ENCODE measurements at regions not wholly inside any gene's neighbourhood (a gene's known extent, or its start where the extent isn't known, plus 50 kb on each side); places are given as distances from the start of the nearest gene placed in this dataset.
A peak's percentile ranks its signal among the peaks of the same experiment; 100 is the strongest.
"Not testable (repeated sequence)": the region's sequence is repeated elsewhere in the genome, so short reads cannot be mapped to it uniquely, and the experiment has no call there.

- no peak for DNase-seq (ENCODE audit: low spot score)
These were observed 231.4 kb upstream of the ZEB2 start for GRCh38 chr2:144751142-144751905.

- no peak for DNase-seq (ENCODE audit: low spot score)
These were observed 229.3 kb upstream of the ZEB2 start for GRCh38 chr2:144749188-144749587.

- no peak for DNase-seq (ENCODE audit: low spot score)
These were observed 228.5 kb upstream of the ZEB2 start for GRCh38 chr2:144748443-144748842.

GRCh38 chr2:144747571-144747970 is 227.7 kb upstream of the ZEB2 start:
- DNase-seq (ENCODE audit: low spot score): no peak

GRCh38 chr2:144745424-144745823 is 225.5 kb upstream of the ZEB2 start:
- DNase-seq (ENCODE audit: low spot score): no peak

GRCh38 chr2:144738749-144739148 is 218.8 kb upstream of the ZEB2 start:
- no peak for DNase-seq (ENCODE audit: low spot score)

GRCh38 chr2:144730711-144731110 is 210.8 kb upstream of the ZEB2 start:
- DNase-seq (ENCODE audit: low spot score): no peak

- not testable (repeated sequence) for DNase-seq (ENCODE audit: low spot score)
These were observed 204.5 kb upstream of the ZEB2 start for GRCh38 chr2:144724460-144724859.

- DNase-seq (ENCODE audit: low spot score): no peak
These were observed 198.5 kb upstream of the ZEB2 start for GRCh38 chr2:144718376-144718775.

GRCh38 chr2:144715992-144716391 is 196.1 kb upstream of the ZEB2 start:
- no peak for DNase-seq (ENCODE audit: low spot score)

GRCh38 chr2:144713410-144713809 is 193.5 kb upstream of the ZEB2 start:
- no peak for DNase-seq (ENCODE audit: low spot score)

GRCh38 chr2:144712550-144712940 is 192.6 kb upstream of the ZEB2 start:
- peak; percentile 22 for DNase-seq (ENCODE audit: low spot score)

- no peak for DNase-seq (ENCODE audit: low spot score)
These were observed 192.0 kb upstream of the ZEB2 start for GRCh38 chr2:144711630-144712549.

GRCh38 chr2:144711084-144711483 is 191.2 kb upstream of the ZEB2 start:
- no peak for DNase-seq (ENCODE audit: low spot score)

GRCh38 chr2:144708626-144709025 is 188.7 kb upstream of the ZEB2 start:
- no peak for DNase-seq (ENCODE audit: low spot score)

GRCh38 chr2:144707736-144708326 is 187.9 kb upstream of the ZEB2 start:
- no peak for DNase-seq (ENCODE audit: low spot score)

- DNase-seq (ENCODE audit: low spot score): no peak
These were observed 186.7 kb upstream of the ZEB2 start for GRCh38 chr2:144706647-144707046.

- no peak for DNase-seq (ENCODE audit: low spot score)
These were observed 185.7 kb upstream of the ZEB2 start for GRCh38 chr2:144705328-144706245.

GRCh38 chr2:144704709-144705095 is 184.8 kb upstream of the ZEB2 start:
- DNase-seq (ENCODE audit: low spot score): no peak

- DNase-seq (ENCODE audit: low spot score): peak; percentile 68
These were observed 184.2 kb upstream of the ZEB2 start for GRCh38 chr2:144703852-144704708.

GRCh38 chr2:144702051-144702450 is 182.1 kb upstream of the ZEB2 start:
- no peak for DNase-seq (ENCODE audit: low spot score)
